K562 (cell line): ENCODE measurements at regions not wholly inside any gene's neighbourhood (a gene's known extent, or its start where the extent isn't known, plus 50 kb on each side); places are given as distances from the start of the nearest gene placed in this dataset.

Experiments
- ATF2 ChIP-seq: sonication (generic); formaldehyde crosslinking; IDR thresholded peaks from 2 replicates; pipeline ENCODE4 v1.8.1; 2022; ENCODE audit warnings: missing genetic modification reagents
- CBFA2T3 ChIP-seq: fragments of 450-650 bp; IDR thresholded peaks from 2 replicates; pipeline ENCODE4 v1.6.1; 2017
- CBX3 ChIP-seq, 2 experiments: IDR thresholded peaks; 1 replicate in 1 of 2; 2 replicates in 1 of 2; pipeline ENCODE4 v1.6.1; 2012; ENCODE audit warnings: inconsistent platforms in 2 of 2, low read length in 2 of 2, borderline replicate concordance in 1 of 2, control low read depth in 1 of 2
- CHCHD3 ChIP-seq: fragments of 250-450 bp; sonication (Bioruptor Pico); IDR thresholded peaks from 2 replicates; pipeline ENCODE4 v2.1.2; 2022; ENCODE audit warnings: mild to moderate bottlenecking
- CHD2 ChIP-seq: IDR thresholded peaks from 2 replicates; pipeline ENCODE4 v1.6.1; 2011; ENCODE audit warnings: low read depth, low read length
- CTCF ChIP-seq, 3 experiments: IDR thresholded peaks in 2 of 3; conservative IDR thresholded peaks in 1 of 3; 2 replicates each; pipeline ENCODE4 v1.5.1; 2011 to 2012; ENCODE audit warnings: low read length in 3 of 3, mild to moderate bottlenecking in 3 of 3, control low read depth in 2 of 3, improper control_type of control experiment in 1 of 3, inconsistent platforms in 1 of 3, low read depth in 1 of 3, mixed read lengths in 1 of 3, moderate library complexity in 1 of 3; ENCODE audit not compliant: insufficient read depth in 2 of 3
- NFRKB ChIP-seq: fragments of 450-650 bp; IDR thresholded peaks from 2 replicates; pipeline ENCODE4 v1.6.1; 2016; ENCODE audit warnings: low read depth
- PATZ1 ChIP-seq: fragments of 250-450 bp; sonication (Bioruptor Pico); IDR thresholded peaks from 2 replicates; pipeline ENCODE4 v1.5.0; 2020; ENCODE audit warnings: mild to moderate bottlenecking, borderline replicate concordance
- SMC3 ChIP-seq: conservative IDR thresholded peaks from 2 replicates; pipeline ENCODE4 v1.6.1; 2011; ENCODE audit warnings: low read depth, low read length, improper control_type of control experiment; ENCODE audit not compliant: insufficient read depth
- SNAPC5 ChIP-seq: fragments of 250-450 bp; sonication (Bioruptor Pico); IDR thresholded peaks from 2 replicates; pipeline ENCODE4 v1.8.0; 2021; ENCODE audit warnings: moderate library complexity, mild to moderate bottlenecking, inconsistent platforms
- ZBTB1 ChIP-seq: sonication (generic); formaldehyde crosslinking; IDR thresholded peaks from 2 replicates; pipeline ENCODE4 v1.8.1; 2023; ENCODE audit warnings: missing genetic modification reagents, low read depth, mild to moderate bottlenecking, borderline replicate concordance
- ZKSCAN1 ChIP-seq: fragments of 150-350 bp; IDR thresholded peaks from 2 replicates; pipeline ENCODE4 v1.6.1; 2016; ENCODE audit warnings: low read depth, low read length
- ZNF584 ChIP-seq: fragments of 200-800 bp; sonication (Bioruptor generic); IDR thresholded peaks from 2 replicates; pipeline ENCODE4 v1.6.1; 2016; ENCODE audit warnings: low read depth, mild to moderate bottlenecking, missing genetic modification characterization, missing compliant biosample characterization
- ZNF695 ChIP-seq: fragments of 450-650 bp; formaldehyde crosslinking; IDR thresholded peaks from 2 replicates; pipeline ENCODE4 v1.4.0; 2020; ENCODE audit warnings: mild to moderate bottlenecking, moderate library complexity

- TF ChIP-seq CBFA2T3: no peak
- no peak for TF ChIP-seq NFRKB
- no peak for TF ChIP-seq ZNF695 (CRISPR knock-in tag)
- TF ChIP-seq PATZ1 (CRISPR knock-in tag): no peak
- TF ChIP-seq CHD2: no peak
- no peak for TF ChIP-seq CTCF (IDR thresholded peaks at IDR 0.05 in 2 of 3, conservative IDR thresholded peaks at IDR 0.05 in 1 of 3; ENCODE audit: insufficient read depth in 2 of 3, low read depth in 1 of 3, low read length in 3 of 3)
- TF ChIP-seq ZKSCAN1: no peak
- no peak for TF ChIP-seq ZBTB1 (CRISPR knock-in tag)
- TF ChIP-seq SMC3: no peak
- no peak for TF ChIP-seq CBX3 (IDR thresholded peaks at IDR 0.05; ENCODE audit: borderline replicate concordance in 1 of 2, low read length in 2 of 2)
- no peak for TF ChIP-seq SNAPC5 (CRISPR knock-in tag)
- TF ChIP-seq ZNF584 (CRISPR knock-in tag): no peak
- TF ChIP-seq CHCHD3: no peak
- TF ChIP-seq ATF2: no peak
Measured at GRCh38 chr20:52010541-52010940, 181.0 kb downstream of the ZFP64 start.
